CD8-positive, alpha-beta memory T cell (primary cell): ENCODE measurements at regions not wholly inside any gene's neighbourhood (a gene's known extent, or its start where the extent isn't known, plus 50 kb on each side); places are given as distances from the start of the nearest gene placed in this dataset.
"Not testable (repeated sequence)": the region's sequence is repeated elsewhere in the genome, so short reads cannot be mapped to it uniquely, and the experiment has no call there.

ENCODE experiments used
- CTCF ChIA-PET: fragments of 350-600 bp; sonication (Branson Sonifier 250); formaldehyde crosslinking; loops from one replicate; lab custom pipeline; 2021; ENCODE audit warnings: antibody characterized with exemption; lab: Charles Lee
- POLR2A ChIA-PET: fragments of 350-600 bp; sonication (Branson Sonifier 250); formaldehyde crosslinking; loops from one replicate; lab custom pipeline; 2021; ENCODE audit warnings: antibody characterized with exemption; lab: Charles Lee
- DNase-seq, 5 donors: peaks; one replicate each; pipeline versions ENCODE4 v3.0.0 to v3.0.0-alpha.2; 2020 to 2022; ENCODE audit warnings: mixed read lengths in 1 of 5
- H3K27ac ChIP-seq: one replicate; pipeline ENCODE4 v1.7.0; 2013; ENCODE audit warnings: low read depth, mild to moderate bottlenecking, low read length, moderate library complexity
- H3K27me3 ChIP-seq: 2 replicates; pipeline ENCODE4 v1.7.0; 2013; ENCODE audit warnings: low read length, mild to moderate bottlenecking; ENCODE audit not compliant: insufficient read depth, poor library complexity, severe bottlenecking
- H3K36me3 ChIP-seq: 2 replicates; pipeline ENCODE4 v1.7.0; 2013; ENCODE audit warnings: mild to moderate bottlenecking, low read length, moderate library complexity; ENCODE audit not compliant: insufficient read depth
- H3K4me1 ChIP-seq: 2 replicates; pipeline ENCODE4 v1.7.0; 2013; ENCODE audit warnings: mild to moderate bottlenecking, low read length, moderate library complexity; ENCODE audit not compliant: insufficient read depth
- H3K4me3 ChIP-seq: 2 replicates; pipeline ENCODE4 v1.7.0; 2013; ENCODE audit warnings: mild to moderate bottlenecking, low read length
- H3K9me3 ChIP-seq: 2 replicates; pipeline ENCODE4 v1.7.0; 2013; ENCODE audit warnings: mild to moderate bottlenecking, low read length
- H3K27ac Mint-ChIP-seq, 8 donors: one replicate each; pipeline ENCODE4 v1.8.0; 2020 to 2021; ENCODE audit warnings: mixed read lengths in 8 of 8, mild to moderate bottlenecking in 6 of 8, inconsistent platforms in 3 of 8, moderate library complexity in 3 of 8
- H3K27me3 Mint-ChIP-seq, 2 donors: one replicate each; pipeline ENCODE4 v1.8.0; 2020 to 2021; ENCODE audit warnings: mixed read lengths in 2 of 2, mild to moderate bottlenecking in 1 of 2, moderate library complexity in 1 of 2
- H3K36me3 Mint-ChIP-seq, 3 donors: one replicate each; pipeline ENCODE4 v1.8.0; 2020 to 2021; ENCODE audit warnings: mixed read lengths in 3 of 3, inconsistent platforms in 1 of 3, mild to moderate bottlenecking in 1 of 3
- H3K4me1 Mint-ChIP-seq, 3 donors: one replicate each; pipeline ENCODE4 v1.8.0; 2020 to 2021; ENCODE audit warnings: mixed read lengths in 3 of 3, inconsistent platforms in 1 of 3, mild to moderate bottlenecking in 1 of 3
- H3K4me3 Mint-ChIP-seq, 7 donors: one replicate each; pipeline ENCODE4 v1.8.0; 2020 to 2021; ENCODE audit warnings: mixed read lengths in 7 of 7, mild to moderate bottlenecking in 6 of 7, moderate library complexity in 4 of 7, inconsistent platforms in 2 of 7
- H3K9me3 Mint-ChIP-seq, 5 donors: one replicate each; pipeline ENCODE4 v1.8.0; 2020 to 2022; ENCODE audit warnings: mixed read lengths in 5 of 5, mild to moderate bottlenecking in 3 of 5, moderate library complexity in 2 of 5, inconsistent platforms in 1 of 5

DNA sequence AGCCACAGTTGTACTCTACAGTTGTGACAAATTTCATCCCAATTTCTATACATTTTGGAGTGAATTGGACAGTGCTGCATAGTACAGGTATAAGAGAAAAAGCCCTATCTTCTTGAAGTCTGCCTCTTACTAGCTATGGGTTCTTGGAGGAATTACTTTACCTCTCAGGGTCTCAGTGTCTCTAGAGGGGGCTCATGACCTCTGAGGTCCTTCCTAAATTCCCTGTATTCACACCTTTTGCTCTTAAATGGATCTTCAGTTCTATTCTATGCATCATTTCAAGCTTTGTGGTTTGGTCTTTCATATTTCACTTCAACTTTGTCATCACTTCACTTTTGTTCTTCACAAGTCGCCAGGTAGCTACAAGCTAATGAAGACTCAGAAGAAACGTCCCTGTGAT is 71.2 kb upstream of the ERCC4 start:
- no peak for DNase-seq
- Mint-ChIP-seq H3K27ac (no peak overlapping the region), H3K4me1 (no peaks in the 10 kb centered on the region), H3K36me3 (no peaks in the 10 kb centered on the region), H3K27me3 (peaks cover 11% of the 10 kb centered on the region in 2 donors), H3K9me3 (peaks cover 0 to 6% (median 2%) of the 10 kb centered on the region in 5 donors), H3K4me3 (no peak overlapping the region)
- Histone ChIP-seq H3K9me3 (no peaks in the 10 kb centered on the region), H3K27me3 (no peaks in the 10 kb centered on the region), H3K36me3 (no peaks in the 10 kb centered on the region), H3K27ac (no peak overlapping the region), H3K4me3 (no peak overlapping the region), H3K4me1 (no peaks in the 10 kb centered on the region)
- CTCF ChIA-PET = no interaction called here
- POLR2A ChIA-PET = no interaction called here

- H3K9me3 ChIP-seq, H3K9me3 Mint-ChIP-seq, H3K4me3 Mint-ChIP-seq, H3K4me3 ChIP-seq, DNase-seq, CTCF ChIA-PET, POLR2A ChIA-PET, H3K4me1 ChIP-seq, H3K27me3 ChIP-seq, H3K36me3 Mint-ChIP-seq, H3K27ac Mint-ChIP-seq, H3K4me1 Mint-ChIP-seq, H3K27ac ChIP-seq, H3K36me3 ChIP-seq: not testable (repeated sequence)
- peaks cover 8 to 11% of the 10 kb centered on the region in 2 donors for H3K27me3 Mint-ChIP-seq
These were observed 69.8 kb upstream of the ERCC4 start for GRCh38 chr16:13850173-13850572.

DNA sequence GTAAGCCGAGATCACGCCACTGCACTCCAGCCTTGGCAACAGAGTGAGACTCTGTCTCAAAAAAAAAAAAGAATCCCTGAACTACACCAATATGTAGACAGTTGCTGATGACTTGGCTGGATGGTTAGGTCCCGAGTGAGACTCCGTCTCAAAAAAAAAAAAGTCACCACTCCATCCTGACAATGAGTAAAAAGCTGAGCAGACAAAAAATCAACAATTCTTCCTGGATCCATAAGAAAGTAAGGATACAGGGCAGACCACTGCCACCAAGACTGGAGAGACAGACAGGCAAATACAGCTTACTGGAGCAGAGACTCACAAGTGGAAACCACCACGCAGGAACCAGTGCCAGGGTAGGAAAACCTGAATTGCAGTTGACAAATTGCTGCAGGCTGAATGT is 67.1 kb upstream of the ERCC4 start:
- H3K9me3 Mint-ChIP-seq = peaks cover 0 to 6% (median 2%) of the 10 kb centered on the region in 5 donors
- H3K9me3 ChIP-seq = no peaks in the 10 kb centered on the region
- ChIA-PET CTCF (no interaction called here), POLR2A (no interaction called here)
- DNase-seq = no peak
- H3K27ac ChIP-seq = no peak overlapping the region
- no peak overlapping the region for H3K4me3 ChIP-seq
- H3K27ac Mint-ChIP-seq = no peak overlapping the region
- no peaks in the 10 kb centered on the region for H3K36me3 Mint-ChIP-seq
- H3K27me3 Mint-ChIP-seq = peaks cover 7 to 11% of the 10 kb centered on the region in 2 donors
- no peaks in the 10 kb centered on the region for H3K36me3 ChIP-seq
- no peak overlapping the region for H3K4me3 Mint-ChIP-seq
- no peaks in the 10 kb centered on the region for H3K4me1 ChIP-seq
- H3K4me1 Mint-ChIP-seq = no peaks in the 10 kb centered on the region
- H3K27me3 ChIP-seq = no peaks in the 10 kb centered on the region

DNA sequence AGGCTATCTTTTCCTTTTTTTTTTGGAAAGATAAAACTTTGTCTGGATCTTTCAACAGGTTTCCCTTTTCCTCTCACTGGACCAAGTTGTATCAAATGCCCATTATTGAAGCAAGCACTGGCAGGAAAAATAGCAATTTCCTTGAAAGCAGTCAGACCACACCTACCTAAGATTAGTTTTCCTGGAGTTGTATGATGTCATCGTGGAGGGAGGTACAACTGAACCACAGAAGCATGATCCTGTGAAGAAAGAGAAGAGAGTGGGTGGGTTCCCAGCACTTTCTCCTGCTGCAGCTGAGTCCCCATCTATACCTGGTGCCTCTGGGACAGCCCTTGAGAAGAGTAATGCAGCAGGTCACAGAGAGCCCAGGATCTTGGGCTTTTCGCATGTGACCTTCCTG is 63.6 kb upstream of the ERCC4 start:
- H3K36me3 Mint-ChIP-seq = no peaks in the 10 kb centered on the region

DNA sequence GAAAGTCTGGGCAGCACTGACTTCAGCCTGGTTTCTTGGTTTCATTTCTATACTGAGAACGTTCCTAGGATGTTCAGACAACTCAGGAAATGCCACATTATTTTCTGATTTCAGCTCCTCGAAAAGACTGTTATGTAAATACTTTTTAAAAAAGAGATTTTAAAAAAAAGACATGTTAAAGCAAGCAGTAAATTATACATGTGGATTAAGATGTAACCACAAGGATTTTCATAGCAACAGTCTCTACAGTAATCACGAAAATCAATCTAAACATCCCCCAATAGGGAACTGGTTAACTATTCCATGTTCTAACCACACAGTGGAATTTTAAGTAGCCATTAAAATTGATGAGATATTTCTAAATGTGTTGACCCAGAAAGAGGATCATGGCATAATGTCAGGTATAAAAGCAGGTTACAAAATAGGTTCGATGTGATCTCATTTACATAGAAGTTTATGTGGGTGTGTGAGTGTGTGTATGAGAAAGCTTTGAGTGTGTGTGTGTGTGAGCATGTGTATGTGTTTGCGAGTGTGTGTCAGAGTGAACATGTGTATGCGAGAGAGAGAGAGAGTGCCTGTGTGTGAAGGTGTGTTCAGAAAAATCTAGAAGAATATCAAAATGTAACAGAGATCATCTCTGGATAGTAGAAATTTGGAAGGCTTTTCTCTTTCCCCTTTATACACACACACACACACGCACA is 63.0 kb upstream of the ERCC4 start:
- Histone ChIP-seq H3K4me3 (no peak overlapping the region), H3K27ac (no peak overlapping the region), H3K27me3 (no peaks in the 10 kb centered on the region), H3K36me3 (no peaks in the 10 kb centered on the region), H3K9me3 (no peaks in the 10 kb centered on the region), H3K4me1 (no peaks in the 10 kb centered on the region)
- Mint-ChIP-seq H3K9me3 (peaks cover 0 to 2% (median 0%) of the 10 kb centered on the region in 5 donors), H3K36me3 (no peaks in the 10 kb centered on the region), H3K27ac (no peak overlapping the region), H3K27me3 (peaks cover 9 to 24% of the 10 kb centered on the region in 2 donors), H3K4me1 (no peaks in the 10 kb centered on the region), H3K4me3 (no peak overlapping the region)
- ChIA-PET POLR2A (no interaction called here), CTCF (no interaction called here)
- no peak for DNase-seq

More for the DNA sequence above, 63.6 kb upstream of the ERCC4 start:
- H3K27ac ChIP-seq = no peak overlapping the region
- Mint-ChIP-seq H3K4me3 (no peak overlapping the region), H3K27me3 (peaks cover 12 to 25% of the 10 kb centered on the region in 2 donors), H3K9me3 (peaks cover 0 to 3% (median 0%) of the 10 kb centered on the region in 5 donors), H3K27ac (no peak overlapping the region), H3K4me1 (no peaks in the 10 kb centered on the region)
- no peaks in the 10 kb centered on the region for H3K9me3 ChIP-seq
- no peaks in the 10 kb centered on the region for H3K27me3 ChIP-seq
- H3K4me3 ChIP-seq = no peak overlapping the region
- ChIA-PET CTCF (no interaction called here), POLR2A (no interaction called here)
- no peaks in the 10 kb centered on the region for H3K36me3 ChIP-seq
- no peak for DNase-seq
- H3K4me1 ChIP-seq = no peaks in the 10 kb centered on the region

DNA sequence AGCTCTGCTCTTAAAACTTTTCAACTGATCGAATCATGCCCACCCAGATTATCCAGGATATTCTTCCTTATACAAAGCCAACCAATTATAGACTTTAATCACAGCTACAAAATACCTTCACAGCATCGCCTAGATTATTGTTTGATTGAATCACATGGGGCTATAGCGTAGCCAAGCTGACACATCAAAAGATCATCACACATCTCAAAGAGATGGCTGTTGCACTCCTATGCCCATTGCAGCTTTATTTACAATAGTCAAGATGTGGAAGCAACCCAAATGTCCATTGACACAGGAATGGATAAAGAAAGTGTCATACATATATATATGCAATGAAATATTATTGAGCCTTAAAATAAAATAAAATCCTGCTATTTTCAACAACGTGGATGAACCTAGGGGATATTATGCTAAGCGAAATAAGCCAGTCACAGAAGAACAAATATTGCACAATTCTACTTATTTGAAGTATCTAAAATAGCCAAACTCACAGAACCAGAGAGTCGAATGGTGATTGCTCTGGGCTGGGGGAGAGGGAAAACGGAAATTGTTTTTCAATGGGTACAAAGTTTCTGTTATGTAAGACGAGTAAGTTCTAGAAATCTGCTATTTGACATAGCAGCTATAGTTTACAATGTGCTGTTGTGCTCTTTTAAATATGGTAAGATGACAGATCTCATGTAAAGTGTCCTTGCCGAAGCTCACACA is 60.9 kb upstream of the ERCC4 start:
- Histone ChIP-seq H3K9me3 (no peaks in the 10 kb centered on the region), H3K4me1 (no peaks in the 10 kb centered on the region), H3K27me3 (no peaks in the 10 kb centered on the region), H3K27ac (no peak overlapping the region), H3K4me3 (no peak overlapping the region), H3K36me3 (no peaks in the 10 kb centered on the region)
- no peak overlapping the region for H3K4me3 Mint-ChIP-seq
- H3K36me3 Mint-ChIP-seq = no peaks in the 10 kb centered on the region
- no peak overlapping the region for H3K27ac Mint-ChIP-seq
- POLR2A ChIA-PET = no interaction called here
- H3K9me3 Mint-ChIP-seq = peaks cover 0 to 4% (median 3%) of the 10 kb centered on the region in 5 donors
- CTCF ChIA-PET = no interaction called here
- peaks cover 10 to 27% of the 10 kb centered on the region in 2 donors for H3K27me3 Mint-ChIP-seq
- no peak for DNase-seq
- H3K4me1 Mint-ChIP-seq = peaks cover 0 to 2% (median 0%) of the 10 kb centered on the region in 3 donors

- peaks cover 0 to 2% (median 0%) of the 10 kb centered on the region in 3 donors for H3K4me1 Mint-ChIP-seq
- no peak overlapping the region for H3K27ac Mint-ChIP-seq
- H3K4me3 ChIP-seq = no peak overlapping the region
- no peak for DNase-seq
- H3K9me3 Mint-ChIP-seq = peaks cover 0 to 4% (median 3%) of the 10 kb centered on the region in 5 donors
- H3K36me3 ChIP-seq = no peaks in the 10 kb centered on the region
- no peak overlapping the region for H3K4me3 Mint-ChIP-seq
- no peaks in the 10 kb centered on the region for H3K36me3 Mint-ChIP-seq
- no peaks in the 10 kb centered on the region for H3K4me1 ChIP-seq
- H3K27me3 Mint-ChIP-seq = peaks cover 5 to 34% of the 10 kb centered on the region in 2 donors
- H3K27me3 ChIP-seq = peaks cover 2% of the 10 kb centered on the region
- ChIA-PET CTCF (no interaction called here), POLR2A (no interaction called here)
- no peak overlapping the region for H3K27ac ChIP-seq
- H3K9me3 ChIP-seq = no peaks in the 10 kb centered on the region
These were observed 56.7 kb upstream of the ERCC4 start for GRCh38 chr16:13863075-13863765.

GRCh38 chr16:13864689-13865088 is 55.3 kb upstream of the ERCC4 start:
- POLR2A ChIA-PET = no interaction called here
- no peak overlapping the region for H3K27ac Mint-ChIP-seq

More at GRCh38 chr16:13864689-13865088, 55.3 kb upstream of the ERCC4 start:
- DNase-seq = no peak
- H3K27me3 ChIP-seq = peaks cover 4% of the 10 kb centered on the region
- H3K36me3 Mint-ChIP-seq = no peaks in the 10 kb centered on the region
- H3K27ac ChIP-seq = no peak overlapping the region
- H3K9me3 Mint-ChIP-seq = peaks cover 0 to 4% (median 3%) of the 10 kb centered on the region in 5 donors
- no peaks in the 10 kb centered on the region for H3K4me1 ChIP-seq
- peaks cover 0 to 2% (median 0%) of the 10 kb centered on the region in 3 donors for H3K4me1 Mint-ChIP-seq
- H3K36me3 ChIP-seq = no peaks in the 10 kb centered on the region
- peak overlapping the region in 1 of 7 donors; percentile 34 for H3K4me3 Mint-ChIP-seq
- H3K9me3 ChIP-seq = no peaks in the 10 kb centered on the region
- peaks cover 3 to 28% of the 10 kb centered on the region in 2 donors for H3K27me3 Mint-ChIP-seq
- CTCF ChIA-PET = no interaction called here
- H3K4me3 ChIP-seq = no peak overlapping the region
